HG03280 (cell line): ENCODE measurements at regions not wholly inside any gene's neighbourhood (a gene's known extent, or its start where the extent isn't known, plus 50 kb on each side); places are given as distances from the start of the nearest gene placed in this dataset.

ENCODE experiments used
- ATAC-seq: cut with Tn5 transposase; IDR thresholded peaks from one replicate; pipeline ENCODE4 v1.9.1; 2021; ENCODE audit warnings: mild to moderate bottlenecking, moderate library complexity; ENCODE audit not compliant: unreplicated experiment

GRCh38 chr1:239675735-239676134 lies 289.4 kb downstream of the CHRM3 start:
- no peak for ATAC-seq

GRCh38 chr1:239676522-239677273 lies 290.3 kb downstream of the CHRM3 start:
- ATAC-seq, result no peak

GRCh38 chr1:239677362-239677761 lies 291.0 kb downstream of the CHRM3 start:
- no peak for ATAC-seq

GRCh38 chr1:239678181-239678580 lies 291.8 kb downstream of the CHRM3 start:
- ATAC-seq, result no peak

- no peak for ATAC-seq
These were observed 295.7 kb downstream of the CHRM3 start for GRCh38 chr1:239682046-239682445.

- ATAC-seq, result no peak
These were observed 296.6 kb downstream of the CHRM3 start for GRCh38 chr1:239682960-239683359.

- no peak for ATAC-seq
These were observed 300.0 kb downstream of the CHRM3 start for GRCh38 chr1:239686386-239686785.

- no peak for ATAC-seq
These were observed 309.9 kb downstream of the CHRM3 start for GRCh38 chr1:239696317-239696716.

- no peak for ATAC-seq
These were observed 314.3 kb downstream of the CHRM3 start for GRCh38 chr1:239700667-239701066.

GRCh38 chr1:239703075-239703474 lies 316.7 kb downstream of the CHRM3 start:
- ATAC-seq, result no peak

GRCh38 chr1:239706245-239706892 lies 320.0 kb downstream of the CHRM3 start:
- no peak for ATAC-seq

- ATAC-seq, result no peak
These were observed 321.2 kb downstream of the CHRM3 start for GRCh38 chr1:239707615-239708014.

- ATAC-seq, result no peak
These were observed 322.3 kb downstream of the CHRM3 start for GRCh38 chr1:239708622-239709021.

- ATAC-seq, result no peak
These were observed 325.4 kb downstream of the CHRM3 start for GRCh38 chr1:239711768-239712167.

- no peak for ATAC-seq
These were observed 330.9 kb downstream of the CHRM3 start for GRCh38 chr1:239717097-239717917.

- ATAC-seq, result no peak
These were observed 331.5 kb downstream of the CHRM3 start for GRCh38 chr1:239717918-239718184.

GRCh38 chr1:239718571-239718970 lies 332.2 kb downstream of the CHRM3 start:
- ATAC-seq, result no peak

- no peak for ATAC-seq
These were observed 332.7 kb downstream of the CHRM3 start for GRCh38 chr1:239718997-239719628.

- no peak for ATAC-seq
These were observed 333.4 kb downstream of the CHRM3 start for GRCh38 chr1:239719642-239720258.

- ATAC-seq, result no peak
These were observed 335.7 kb downstream of the CHRM3 start for GRCh38 chr1:239722035-239722434.

- ATAC-seq, result no peak
These were observed 337.5 kb downstream of the CHRM3 start for GRCh38 chr1:239723776-239724367.
